ENCODE measurements at regions not wholly inside any gene's neighbourhood (a gene's known extent, or its start where the extent isn't known, plus 50 kb on each side); places are given as distances from the start of the nearest gene placed in this dataset.

- Histone ChIP-seq H3K4me1 (peaks cover 13% of the 10 kb centered on the region), H3K9me3 (ENCODE audit: low read depth) (no peaks in the 10 kb centered on the region), H3K36me3 (no peaks in the 10 kb centered on the region), H3K9ac (no peak overlapping the region), H3K4me2 (no peak overlapping the region), H3K27me3 (no peaks in the 10 kb centered on the region), H3K79me2 (ENCODE audit: low read depth) (no peaks in the 10 kb centered on the region), H3F3A (ENCODE audit: low read depth) (no peaks in the 10 kb centered on the region), H2AFZ (replicated peaks) (no peak overlapping the region), H3K27ac (no peak overlapping the region), H3K4me3 (no peak overlapping the region), H4K20me1 (ENCODE audit: low read depth) (no peaks in the 10 kb centered on the region)
- Mint-ChIP-seq H3K27me3 (ENCODE audit: insufficient read depth, low read depth) (peaks cover 6% of the 10 kb centered on the region), H3K27ac (no peak overlapping the region), H3K36me3 (no peaks in the 10 kb centered on the region), H3K4me3 (no peak overlapping the region), H3K4me1 (peaks cover 25% of the 10 kb centered on the region), H3K9me3 (peaks cover 6% of the 10 kb centered on the region)
- DNase-seq (ENCODE audit: low spot score) = no peak
- TF ChIP-seq EZH2phosphoT487 (IDR thresholded peaks at IDR 0.05) = no peak
- TF ChIP-seq EZH2 (IDR thresholded peaks at IDR 0.05) = no peak
- no peak for TF ChIP-seq CTCF (IDR thresholded peaks at IDR 0.05)
Observed at GRCh38 chr20:12055161-12055560, 137.5 kb downstream of the BTBD3 start.

GRCh38 chr20:12056839-12057238 is 139.1 kb downstream of the BTBD3 start:
- Histone ChIP-seq H3F3A (ENCODE audit: low read depth) (no peaks in the 10 kb centered on the region), H2AFZ (replicated peaks) (no peak overlapping the region), H3K9me3 (ENCODE audit: low read depth) (no peaks in the 10 kb centered on the region), H3K36me3 (no peaks in the 10 kb centered on the region), H3K4me3 (no peak overlapping the region), H3K4me1 (peaks cover 13% of the 10 kb centered on the region), H3K27me3 (no peaks in the 10 kb centered on the region), H3K9ac (no peak overlapping the region), H3K79me2 (ENCODE audit: low read depth) (no peaks in the 10 kb centered on the region), H3K4me2 (peak overlapping the region; percentile 1), H4K20me1 (ENCODE audit: low read depth) (no peaks in the 10 kb centered on the region), H3K27ac (no peak overlapping the region)
- H3K4me1 Mint-ChIP-seq = peaks cover 25% of the 10 kb centered on the region
- H3K9me3 Mint-ChIP-seq = peaks cover 6% of the 10 kb centered on the region
- no peak overlapping the region for H3K4me3 Mint-ChIP-seq
- TF ChIP-seq CTCF (IDR thresholded peaks at IDR 0.05) (no peak), EZH2phosphoT487 (IDR thresholded peaks at IDR 0.05) (no peak), EZH2 (IDR thresholded peaks at IDR 0.05) (no peak)
- peak; percentile 53 for DNase-seq (ENCODE audit: low spot score)
- no peaks in the 10 kb centered on the region for H3K36me3 Mint-ChIP-seq
- no peak overlapping the region for H3K27ac Mint-ChIP-seq
- peaks cover 6% of the 10 kb centered on the region for H3K27me3 Mint-ChIP-seq (ENCODE audit: insufficient read depth, low read depth)

GRCh38 chr20:12057778-12058177 is 140.1 kb downstream of the BTBD3 start:
- no peaks in the 10 kb centered on the region for H3K9me3 ChIP-seq (ENCODE audit: low read depth)
- H3K4me1 Mint-ChIP-seq = peaks cover 25% of the 10 kb centered on the region
- no peak overlapping the region for H3K27ac ChIP-seq
- H3K27me3 ChIP-seq = no peaks in the 10 kb centered on the region
- no peak overlapping the region for H3K4me3 Mint-ChIP-seq
- peak; percentile 9 for DNase-seq (ENCODE audit: low spot score)
- no peaks in the 10 kb centered on the region for H3K36me3 ChIP-seq
- no peaks in the 10 kb centered on the region for H3K79me2 ChIP-seq (ENCODE audit: low read depth)
- no peaks in the 10 kb centered on the region for H3K36me3 Mint-ChIP-seq
- H3K27ac Mint-ChIP-seq = no peak overlapping the region
- peaks cover 6% of the 10 kb centered on the region for H3K27me3 Mint-ChIP-seq (ENCODE audit: insufficient read depth, low read depth)
- H3F3A ChIP-seq (ENCODE audit: low read depth) = no peaks in the 10 kb centered on the region
- peak overlapping the region; percentile 22 for H3K4me2 ChIP-seq
- H3K9ac ChIP-seq = no peak overlapping the region
- H4K20me1 ChIP-seq (ENCODE audit: low read depth) = no peaks in the 10 kb centered on the region
- no peak overlapping the region for H3K4me3 ChIP-seq
- H2AFZ ChIP-seq (replicated peaks) = no peak overlapping the region
- no peak for TF ChIP-seq EZH2phosphoT487 (IDR thresholded peaks at IDR 0.05)
- no peak for TF ChIP-seq CTCF (IDR thresholded peaks at IDR 0.05)
- no peak for TF ChIP-seq EZH2 (IDR thresholded peaks at IDR 0.05)
- H3K9me3 Mint-ChIP-seq = peaks cover 6% of the 10 kb centered on the region
- H3K4me1 ChIP-seq = peaks cover 13% of the 10 kb centered on the region
